GM13976 (cell line): ENCODE measurements at regions not wholly inside any gene's neighbourhood (a gene's known extent, or its start where the extent isn't known, plus 50 kb on each side); places are given as distances from the start of the nearest gene placed in this dataset.

Experiments
- DNase-seq: peaks from one replicate; pipeline ENCODE4 v3.0.0; 2012; ENCODE audit warnings: low spot score
- CTCF ChIP-seq: IDR thresholded peaks from 2 replicates; pipeline ENCODE4 v1.5.1; 2012; ENCODE audit warnings: borderline replicate concordance, mild to moderate bottlenecking; ENCODE audit not compliant: insufficient read depth; ENCODE audit errors: extremely low read depth, missing control alignments, control extremely low read depth
- in situ Hi-C: fragments of 300-500 bp; cut with MboI; formaldehyde crosslinking; loops from one replicate; pipeline ENCODE4 v1.12.0; 2022; ENCODE audit warnings: low sequenced_read_pairs, mixed read lengths, inconsistent platforms; ENCODE audit not compliant: unreplicated experiment

GRCh38 chr18:70453058-70453775 lies 164.4 kb downstream of the SOCS6 start:
- no peak for TF ChIP-seq CTCF
- no peak for DNase-seq
- in situ Hi-C loops: no loop called here

GRCh38 chr18:70452501-70452900 lies 163.7 kb downstream of the SOCS6 start:
- no peak for DNase-seq

GRCh38 chr18:70450426-70451253 lies 161.8 kb downstream of the SOCS6 start:
- TF ChIP-seq CTCF: peak; percentile 16
- in situ Hi-C loops: no loop called here
- DNase-seq: no peak

More at GRCh38 chr18:70452501-70452900, 163.7 kb downstream of the SOCS6 start:
- in situ Hi-C loops: no loop called here
- no peak for TF ChIP-seq CTCF

- DNase-seq: no peak
- in situ Hi-C loops: loop anchor here (10.0 to 25.0 kb wide), 2 partner anchors 244 to 1586 kb away; partner anchors contain the start of gene RTTN
- no peak for TF ChIP-seq CTCF
Observed at GRCh38 chr18:70448588-70448987, 159.7 kb downstream of the SOCS6 start.

- DNase-seq: no peak
- in situ Hi-C loops: loop anchor here (10.0 to 25.0 kb wide), 2 partner anchors 241 to 1584 kb away; partner anchors contain the start of gene RTTN
- TF ChIP-seq CTCF: no peak
Observed at GRCh38 chr18:70446063-70446462, 157.2 kb downstream of the SOCS6 start.

- DNase-seq: no peak
- in situ Hi-C loops: loop anchor here (10.0 to 25.0 kb wide), 2 partner anchors 238 to 1581 kb away; partner anchors contain the start of gene RTTN
- TF ChIP-seq CTCF: no peak
Observed at GRCh38 chr18:70442933-70443332, 154.1 kb downstream of the SOCS6 start.
